OCI-LY1 (cell line): ENCODE measurements at regions not wholly inside any gene's neighbourhood (a gene's known extent, or its start where the extent isn't known, plus 50 kb on each side); places are given as distances from the start of the nearest gene placed in this dataset.
"Not testable (repeated sequence)": the region's sequence is repeated elsewhere in the genome, so short reads cannot be mapped to it uniquely, and the experiment has no call there.

ENCODE experiments used
- CTCF ChIP-seq: fragments of 200-600 bp; sonication (generic), shearing (Covaris generic); IDR thresholded peaks from 2 replicates; pipeline ENCODE4 v1.5.1; 2017; ENCODE audit warnings: mild to moderate bottlenecking, antibody characterized with exemption, low read length, moderate library complexity, mixed read lengths
- EZH2 ChIP-seq: fragments of 200-600 bp; sonication (generic), shearing (Covaris generic); IDR thresholded peaks from 2 replicates; pipeline ENCODE4 v1.8.0; 2017; ENCODE audit warnings: borderline replicate concordance, mixed run types, mild to moderate bottlenecking, antibody characterized with exemption, low read length, moderate library complexity, mixed read lengths

GRCh38 chr10:45122180-45122860, 121.6 kb downstream of the ZNF22 start:
- not testable (repeated sequence) for TF ChIP-seq CTCF, EZH2
